Islet of Langerhans (tissue), 1 donor: ENCODE measurements at regions not wholly inside any gene's neighbourhood (a gene's known extent, or its start where the extent isn't known, plus 50 kb on each side); places are given as distances from the start of the nearest gene placed in this dataset.
"Not testable (repeated sequence)": the region's sequence is repeated elsewhere in the genome, so short reads cannot be mapped to it uniquely, and the experiment has no call there.

ENCODE experiments used
- FAIRE-seq: peaks from one replicate; lab custom pipeline; 2011; peaks lifted over from hg19 to GRCh38; lab: Jason Lieb, UNC

DNA sequence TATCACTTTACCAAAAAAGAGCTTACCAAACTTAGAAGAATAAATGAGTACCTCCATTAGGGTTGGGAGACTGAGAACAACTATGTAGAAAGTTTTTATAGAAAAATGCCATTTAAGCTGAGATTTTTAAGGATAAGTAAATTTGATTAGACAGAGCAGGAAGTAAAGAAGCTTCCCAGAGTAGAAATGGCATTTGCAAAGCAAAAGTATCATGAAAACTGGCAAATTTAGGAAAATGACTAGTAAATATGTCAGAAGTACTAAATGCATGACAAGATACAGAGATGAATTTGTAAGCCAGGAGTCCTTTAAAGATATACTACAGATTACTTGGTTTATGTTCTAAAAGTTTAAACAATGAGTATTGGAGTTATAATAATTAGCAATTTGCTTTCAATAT, 2581.8 kb downstream of the PCDH9 start:
- no peak for FAIRE-seq

DNA sequence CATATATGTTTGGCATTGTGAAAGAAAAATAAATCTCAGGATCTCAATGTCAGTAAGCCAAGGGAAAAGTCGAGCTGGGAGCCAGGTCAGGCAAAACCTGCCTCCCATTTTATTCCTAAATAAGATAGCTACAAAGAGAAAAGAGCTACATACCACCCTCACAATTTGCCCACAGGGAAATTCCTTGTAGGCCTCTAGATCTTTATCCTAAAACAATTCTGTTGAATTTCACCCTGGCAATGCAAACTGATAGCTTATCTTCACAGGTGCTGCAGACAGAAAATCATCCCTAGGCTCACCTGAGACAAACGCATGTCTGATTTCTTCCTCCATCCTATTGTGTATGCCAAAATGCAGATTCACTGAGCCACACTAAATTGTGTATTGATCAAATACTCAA, 2587.1 kb downstream of the PCDH9 start:
- no peak for FAIRE-seq

DNA sequence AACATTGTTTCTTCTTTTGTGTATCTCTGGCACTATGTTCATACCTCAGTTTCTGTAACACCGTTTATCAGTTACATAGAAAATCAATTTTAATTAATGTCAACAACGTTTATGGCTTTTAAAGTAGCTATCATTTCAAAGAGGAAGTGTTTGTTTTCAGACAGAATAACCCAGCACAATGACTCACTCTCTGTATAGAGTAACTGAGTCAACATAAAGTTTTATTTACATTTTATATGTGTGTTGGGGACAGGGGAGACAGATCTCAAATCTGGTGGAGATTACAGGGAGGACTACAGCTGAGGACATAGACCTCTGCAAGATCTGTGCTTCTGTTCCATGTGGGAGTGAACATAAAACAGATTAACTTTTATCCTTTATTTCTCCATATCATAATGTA, 2590.1 kb downstream of the PCDH9 start:
- no peak for FAIRE-seq

DNA sequence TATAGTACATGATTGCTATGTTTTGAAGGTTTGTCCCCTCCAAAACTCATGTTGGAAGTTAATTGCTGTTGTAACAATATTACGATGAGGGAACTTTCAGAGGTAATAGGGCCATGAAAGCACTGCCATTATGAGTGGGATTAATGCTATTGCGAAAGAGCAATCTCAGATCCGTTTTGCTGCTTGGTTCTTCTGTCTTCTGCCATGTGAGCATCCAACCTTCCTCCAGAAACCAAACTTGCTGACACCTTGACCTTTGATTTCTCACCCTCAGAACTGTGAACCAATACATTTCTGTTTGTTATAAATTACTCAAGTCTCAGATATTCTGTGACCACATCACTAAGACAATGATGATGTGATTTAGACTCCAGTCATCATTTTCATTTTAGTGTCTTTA, 2590.9 kb downstream of the PCDH9 start:
- no peak for FAIRE-seq

DNA sequence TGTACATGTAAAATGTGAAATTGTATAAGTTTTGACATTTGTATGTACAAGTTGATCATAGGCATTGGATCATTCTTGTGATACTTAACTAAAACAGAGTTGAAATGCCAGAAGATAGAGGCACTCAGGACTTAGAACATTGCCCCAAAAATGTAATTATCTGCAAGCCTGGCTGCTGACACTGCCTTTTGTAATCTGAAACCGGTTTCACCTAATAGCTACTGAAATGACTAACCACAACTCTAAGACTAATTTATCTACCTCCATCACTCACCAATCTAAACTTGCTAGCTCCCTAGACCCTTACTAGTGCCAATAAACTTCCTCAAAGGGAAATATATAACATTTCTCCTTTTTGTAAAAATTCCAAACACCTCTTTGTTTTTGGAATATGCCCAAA, 2596.2 kb downstream of the PCDH9 start:
- no peak for FAIRE-seq

GRCh38 chr13:64627654-64628053, 2602.5 kb downstream of the PCDH9 start:
- no peak for FAIRE-seq

- FAIRE-seq = no peak
Measured at GRCh38 chr13:64626105-64626504, 2604.0 kb downstream of the PCDH9 start.

- FAIRE-seq = no peak
Measured at GRCh38 chr13:64617231-64617630, 2612.9 kb downstream of the PCDH9 start.

DNA sequence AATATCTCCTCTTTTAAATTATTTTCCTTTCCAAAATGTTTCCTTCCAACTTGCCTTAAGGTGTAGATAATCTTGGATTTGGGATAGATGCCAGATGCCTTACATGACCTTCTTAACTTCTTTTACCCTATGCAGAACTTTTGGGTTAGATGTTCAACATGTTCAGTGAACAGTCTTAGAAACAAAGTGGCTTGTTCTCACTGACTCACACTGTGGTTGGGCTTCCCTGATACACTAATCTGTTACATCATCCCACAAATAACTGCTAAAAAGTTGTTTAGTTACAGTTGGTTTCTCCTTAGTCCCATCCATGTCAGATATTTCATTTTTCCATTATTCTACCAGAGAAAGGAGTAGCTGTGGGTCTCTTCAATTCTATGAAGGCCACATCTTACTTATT, 2638.2 kb downstream of the PCDH9 start:
- FAIRE-seq = no peak

- FAIRE-seq = no peak
Measured at GRCh38 chr13:64579331-64579730, 2650.8 kb downstream of the PCDH9 start.

GRCh38 chr13:64568748-64569147, 2661.4 kb downstream of the PCDH9 start:
- no peak for FAIRE-seq

DNA sequence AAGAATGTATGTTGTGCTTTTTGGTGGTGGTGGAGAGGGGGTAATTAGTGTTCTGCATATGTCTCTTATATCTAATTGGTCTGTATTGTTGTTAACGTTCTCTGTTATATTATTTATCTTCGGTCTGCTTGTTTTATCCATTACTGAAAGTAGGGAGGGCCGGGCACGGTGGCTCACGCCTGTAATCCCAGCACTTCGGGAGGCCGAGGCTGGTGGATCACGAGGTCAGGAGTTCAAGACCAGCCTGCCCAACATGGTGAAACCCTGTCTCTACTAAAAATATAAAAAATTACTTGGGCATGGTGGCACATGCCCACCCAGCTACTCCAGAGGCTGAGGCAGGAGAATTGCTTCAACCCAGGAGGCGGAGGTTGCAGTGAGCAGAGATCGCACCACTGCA, 2672.1 kb downstream of the PCDH9 start:
- not testable (repeated sequence) for FAIRE-seq

- no peak for FAIRE-seq
Measured at GRCh38 chr13:64556376-64556775, 2673.8 kb downstream of the PCDH9 start.

DNA sequence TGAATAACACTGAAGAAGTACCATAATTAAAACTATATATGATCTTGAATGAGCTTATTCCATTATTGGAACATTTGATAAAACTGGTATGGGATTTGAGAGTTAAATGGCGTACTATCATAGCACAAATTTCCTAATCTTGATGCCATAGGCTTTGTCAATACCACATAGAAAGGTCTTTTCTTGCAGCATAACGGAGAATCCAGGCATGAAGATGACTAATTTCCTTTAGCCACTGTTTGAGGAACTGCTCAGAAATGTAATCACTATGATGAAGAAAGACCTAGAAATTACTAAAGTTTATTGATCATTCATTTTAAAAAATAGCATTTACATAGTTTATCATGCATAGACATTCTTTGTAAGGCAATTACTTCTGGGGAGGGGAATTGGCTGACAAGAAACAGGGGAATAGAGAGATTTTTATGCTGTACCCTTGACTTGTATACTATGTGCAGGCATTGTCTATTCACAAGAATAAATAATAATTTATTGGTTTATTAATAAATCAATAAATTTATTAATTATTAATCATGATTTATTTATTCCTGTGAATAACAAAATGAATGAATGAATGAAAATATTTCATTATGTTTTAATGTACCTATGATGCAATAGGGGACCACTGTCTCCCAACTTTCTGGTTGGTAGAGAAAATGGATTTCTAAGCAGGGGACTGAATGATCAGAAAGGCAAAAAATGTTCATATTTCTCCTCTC, 2676.6 kb downstream of the PCDH9 start:
- FAIRE-seq = no peak

GRCh38 chr13:64551755-64552154, 2678.4 kb downstream of the PCDH9 start:
- no peak for FAIRE-seq

DNA sequence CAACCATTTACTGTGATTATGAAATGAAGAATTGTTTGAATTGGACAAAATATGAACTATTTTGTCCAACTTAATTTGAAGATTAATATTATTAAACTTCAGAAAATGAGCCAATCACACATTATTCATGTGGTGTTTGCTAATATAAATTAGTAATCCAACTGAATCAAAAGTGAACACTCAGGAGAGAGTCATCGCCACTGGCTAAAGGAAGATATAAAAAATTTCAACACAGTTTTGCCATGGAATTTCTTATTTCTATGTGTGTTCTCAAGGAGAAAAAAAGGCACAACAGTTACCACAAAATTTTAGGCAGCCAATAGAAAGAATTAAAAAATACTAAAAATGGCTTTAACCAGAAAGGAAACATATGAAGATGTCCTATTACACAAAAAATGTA, 2683.8 kb downstream of the PCDH9 start:
- no peak for FAIRE-seq

DNA sequence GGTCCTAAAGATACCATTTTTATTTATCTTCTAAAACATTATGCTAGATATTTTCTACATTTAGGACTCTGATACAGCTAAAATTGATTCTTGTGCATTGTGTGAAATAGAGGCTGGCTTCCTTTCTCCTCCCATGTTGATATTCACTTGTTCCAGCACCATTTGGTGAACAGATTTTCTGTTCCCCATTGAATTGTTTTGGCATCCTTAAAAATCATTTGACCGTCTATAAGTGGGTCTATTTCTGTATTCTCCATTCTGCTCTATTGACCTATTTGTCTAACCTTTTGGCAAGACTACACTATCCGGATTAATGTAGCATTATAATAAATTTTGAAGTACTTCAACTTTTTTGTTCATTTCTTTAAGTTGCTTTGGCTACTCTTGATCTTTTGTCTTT, 2689.2 kb downstream of the PCDH9 start:
- no peak for FAIRE-seq

DNA sequence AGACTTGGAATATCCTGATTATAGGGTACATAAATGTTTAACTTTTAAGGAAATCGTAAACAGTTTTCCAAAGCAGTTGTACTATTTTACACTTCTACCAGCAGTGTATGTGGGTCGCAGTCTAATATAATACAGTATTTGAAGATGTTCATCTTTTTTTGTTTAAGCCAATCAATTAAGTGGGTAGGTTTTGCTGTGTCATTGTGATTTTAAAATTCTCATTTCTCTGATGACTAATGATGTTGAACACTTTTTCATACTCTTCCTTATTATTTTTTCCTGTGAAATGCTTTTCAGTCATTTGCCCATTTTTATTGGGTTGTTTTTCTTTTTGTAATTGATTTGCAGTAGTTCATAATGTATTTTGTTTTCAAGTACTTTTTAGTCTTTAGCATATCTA, 2689.7 kb downstream of the PCDH9 start:
- FAIRE-seq = no peak

- no peak for FAIRE-seq
Measured at GRCh38 chr13:64538711-64539110, 2691.4 kb downstream of the PCDH9 start.

- no peak for FAIRE-seq
Measured at GRCh38 chr13:64534302-64534701, 2695.8 kb downstream of the PCDH9 start.

DNA sequence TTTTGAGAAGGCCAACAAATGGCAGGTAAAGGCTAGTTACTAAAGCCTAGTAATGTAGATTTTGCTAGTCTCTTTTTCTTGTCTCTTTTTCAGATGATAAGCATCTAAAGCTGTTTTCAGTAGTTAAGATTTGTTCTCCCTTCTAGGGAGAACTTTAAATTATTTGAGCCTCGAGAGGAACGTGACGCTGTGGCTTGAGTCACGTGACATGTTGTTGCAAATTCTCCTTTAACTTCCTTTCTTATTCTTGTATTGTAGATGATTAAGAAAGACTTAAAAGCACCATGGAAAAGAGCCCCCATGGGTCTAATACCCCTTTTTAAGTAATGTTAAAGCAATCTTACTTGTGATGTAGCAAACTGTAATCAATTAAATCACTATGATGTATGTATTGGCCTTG, 2698.7 kb downstream of the PCDH9 start:
- no peak for FAIRE-seq

GRCh38 chr13:64529874-64530485, 2700.2 kb downstream of the PCDH9 start:
- FAIRE-seq = no peak

DNA sequence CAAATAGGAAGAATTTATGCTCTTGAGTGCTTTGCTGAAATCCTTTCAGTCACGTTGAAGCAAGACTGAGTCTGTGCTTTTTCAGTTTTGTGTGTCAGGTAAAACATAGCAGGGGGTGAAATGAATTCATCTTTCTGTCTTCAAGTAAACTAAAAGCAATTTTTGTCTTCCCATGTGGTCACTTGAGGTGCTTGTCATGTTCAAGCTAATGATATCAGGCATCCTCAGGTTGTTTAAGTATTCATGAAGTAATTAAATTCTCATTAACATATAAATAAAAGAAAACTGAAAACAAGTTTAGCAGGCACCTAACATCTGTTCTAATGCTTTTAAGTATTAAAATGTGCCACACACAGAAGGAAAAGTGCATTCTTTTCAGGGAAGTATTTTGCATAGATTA, 2701.3 kb downstream of the PCDH9 start:
- FAIRE-seq = no peak

GRCh38 chr13:64527561-64527960, 2702.6 kb downstream of the PCDH9 start:
- FAIRE-seq = no peak
